Spleen (tissue), 11 donors: ENCODE measurements at regions not wholly inside any gene's neighbourhood (a gene's known extent, or its start where the extent isn't known, plus 50 kb on each side); places are given as distances from the start of the nearest gene placed in this dataset.

Experiments used
- DNase-seq: peaks from one replicate; pipeline ENCODE4 v3.0.0-alpha.2; 2020
- H3K27ac ChIP-seq, 8 donors: fragments of 200-600 bp; sonication (generic) in 7 of 8; 1 replicate in 4 of 8; 2 replicates in 4 of 8; pipeline versions ENCODE4 v1.5.0 to v1.8.0; 2016 to 2021; ENCODE audit warnings: inconsistent platforms in 4 of 8, mild to moderate bottlenecking in 4 of 8, moderate library complexity in 1 of 8
- H3K27me3 ChIP-seq, 7 donors: fragments of 200-600 bp; sonication (generic) in 6 of 7; replicated peaks in 1 of 7; 1 replicate in 4 of 7; 2 replicates in 3 of 7; pipeline versions ENCODE4 v1.5.0 to v1.8.0; 2016 to 2021; ENCODE audit warnings: inconsistent platforms in 3 of 7, mild to moderate bottlenecking in 1 of 7
- H3K36me3 ChIP-seq, 6 donors: fragments of 200-600 bp; sonication (generic) in 5 of 6; 1 replicate in 4 of 6; 2 replicates in 2 of 6; pipeline versions ENCODE4 v1.5.0 to v1.8.0; 2016 to 2021; ENCODE audit warnings: inconsistent platforms in 2 of 6
- H3K4me1 ChIP-seq, 6 donors: fragments of 200-600 bp; sonication (generic) in 5 of 6; 1 replicate in 3 of 6; 2 replicates in 3 of 6; pipeline versions ENCODE4 v1.5.0 to v1.8.0; 2016 to 2021; ENCODE audit warnings: inconsistent platforms in 3 of 6
- H3K4me3 ChIP-seq, 8 donors: fragments of 200-600 bp; sonication (generic) in 7 of 8; 1 replicate in 4 of 8; 2 replicates in 4 of 8; pipeline versions ENCODE4 v1.5.0 to v1.8.0; 2016 to 2021; ENCODE audit warnings: inconsistent platforms in 4 of 8, mild to moderate bottlenecking in 4 of 8, moderate library complexity in 2 of 8
- H3K9me3 ChIP-seq, 8 donors: fragments of 200-600 bp; sonication (generic) in 7 of 8; 1 replicate in 4 of 8; 2 replicates in 4 of 8; pipeline versions ENCODE4 v1.5.0 to v1.8.0; 2016 to 2021; ENCODE audit warnings: inconsistent platforms in 4 of 8
- CTCF ChIP-seq, 11 experiments: fragments of 200-600 bp in 7 of 11; fragments of 450-650 bp in 4 of 11; sonication (generic) in 4 of 11; IDR thresholded peaks in 8 of 11; conservative IDR thresholded peaks in 3 of 11; 1 replicate in 7 of 11; 2 replicates in 4 of 11; pipeline versions ENCODE4 v1.4.0 to v1.8.0; 2016 to 2021; ENCODE audit warnings: antibody characterized with exemption in 11 of 11, inconsistent platforms in 4 of 11, mild to moderate bottlenecking in 1 of 11
- POLR2A ChIP-seq, 3 donors: fragments of 450-650 bp; IDR thresholded peaks; one replicate each; pipeline ENCODE4 v1.5.1; 2017; ENCODE audit warnings: antibody characterized with exemption in 3 of 3, mild to moderate bottlenecking in 1 of 3
- POLR2AphosphoS5 ChIP-seq, 3 donors: sonication (generic); formaldehyde crosslinking; IDR thresholded peaks; one replicate each; pipeline ENCODE4 v1.5.1; 2017; ENCODE audit warnings: antibody characterized with exemption in 3 of 3
- WGBS, 5 donors: extraction: QIAGEN DNeasy Blood & Tissue Kit in 3 of 5; methylation state at CpG; one replicate each; pipeline versions ENCODE4 v1.1.5 to v1.1.7; 2013 to 2018; 5-methylcytosine and 5-hydroxymethylcytosine counted together
- intact Hi-C: fragments of 100-400 bp; cut with DNase I; formaldehyde crosslinking; loops from one replicate; pipeline ENCODE4 v1.15.0; 2023; ENCODE audit warnings: low total_unique reads
- donor health status: healthy with polysubstance abuse.
- donor health status: DM: no; HTN: no; CAD: no; lungs with moderate emphysema.
- donor health status: DM: no; HTN: no; CAD: no.
- donor health status: Bipolar disorder and iron deficiency.
- donor health status: healthy.
- donor health status: DM: no; HTN: no; CAD: no.
- donor health status: DM: yes; HTN: yes; CAD: no.

- DNase-seq, result no peak
- Histone ChIP-seq H3K4me1 (no peaks in the 10 kb centered on the region), H3K4me3 (no peak overlapping the region), H3K27ac (no peak overlapping the region), H3K9me3 (peaks cover 0 to 11% (median 0%) of the 10 kb centered on the region in 8 donors), H3K27me3 (no peaks in the 10 kb centered on the region), H3K36me3 (no peaks in the 10 kb centered on the region)
- no peak for TF ChIP-seq POLR2AphosphoS5 (IDR thresholded peaks at IDR 0.05)
- no peak for TF ChIP-seq CTCF (IDR thresholded peaks at IDR 0.05 in 8 of 11, conservative IDR thresholded peaks at IDR 0.05 in 3 of 11)
- TF ChIP-seq POLR2A (IDR thresholded peaks at IDR 0.05), result no peak
- intact Hi-C loops, result no loop called here
- 55 to 86% (median 59%) methylated on average over 3 of the region's 3 CpGs for WGBS, 5 donors
Measured at GRCh38 chr14:84686550-84686949, 843.4 kb upstream of the FLRT2 start.

- WGBS, 5 donors, result 64 to 82% (median 74%) methylated on average over 7 of the region's 7 CpGs
- DNase-seq, result no peak
Measured at GRCh38 chr14:84688297-84689025, 841.5 kb upstream of the FLRT2 start.

GRCh38 chr14:84694161-84694560 lies 835.8 kb upstream of the FLRT2 start:
- TF ChIP-seq POLR2A (IDR thresholded peaks at IDR 0.05) (no peak), POLR2AphosphoS5 (IDR thresholded peaks at IDR 0.05) (no peak), CTCF (IDR thresholded peaks at IDR 0.05 in 8 of 11, conservative IDR thresholded peaks at IDR 0.05 in 3 of 11) (no peak)
- Histone ChIP-seq H3K27me3 (no peaks in the 10 kb centered on the region), H3K4me1 (no peaks in the 10 kb centered on the region), H3K27ac (no peak overlapping the region), H3K9me3 (no peaks in the 10 kb centered on the region), H3K4me3 (no peak overlapping the region), H3K36me3 (no peaks in the 10 kb centered on the region)
- intact Hi-C loops, result no loop called here
- no peak for DNase-seq

More at GRCh38 chr14:84688297-84689025, 841.5 kb upstream of the FLRT2 start:
- no peaks in the 10 kb centered on the region for H3K27me3 ChIP-seq
- peaks cover 0 to 8% (median 0%) of the 10 kb centered on the region in 8 donors for H3K9me3 ChIP-seq
- H3K27ac ChIP-seq, result no peak overlapping the region
- no peaks in the 10 kb centered on the region for H3K4me1 ChIP-seq
- intact Hi-C loops, result no loop called here
- H3K4me3 ChIP-seq, result no peak overlapping the region
- H3K36me3 ChIP-seq, result no peaks in the 10 kb centered on the region
- TF ChIP-seq POLR2AphosphoS5 (IDR thresholded peaks at IDR 0.05), result no peak
- no peak for TF ChIP-seq POLR2A (IDR thresholded peaks at IDR 0.05)

- DNase-seq, result no peak
- intact Hi-C loops, result no loop called here
- Histone ChIP-seq H3K27ac (no peak overlapping the region), H3K27me3 (no peaks in the 10 kb centered on the region), H3K4me3 (no peak overlapping the region), H3K4me1 (no peaks in the 10 kb centered on the region), H3K9me3 (peaks cover 0 to 4% (median 0%) of the 10 kb centered on the region in 8 donors), H3K36me3 (no peaks in the 10 kb centered on the region)
- TF ChIP-seq CTCF (IDR thresholded peaks at IDR 0.05 in 8 of 11, conservative IDR thresholded peaks at IDR 0.05 in 3 of 11) (no peak), POLR2AphosphoS5 (IDR thresholded peaks at IDR 0.05) (no peak), POLR2A (IDR thresholded peaks at IDR 0.05) (no peak)
- WGBS, 5 donors, result 92 to 98% (median 92%) methylated on average over 2 of the region's 2 CpGs
Measured at GRCh38 chr14:84704601-84705000, 825.3 kb upstream of the FLRT2 start.
